ENCODE measurements at regions not wholly inside any gene's neighbourhood (a gene's known extent, or its start where the extent isn't known, plus 50 kb on each side); places are given as distances from the start of the nearest gene placed in this dataset.

DNA sequence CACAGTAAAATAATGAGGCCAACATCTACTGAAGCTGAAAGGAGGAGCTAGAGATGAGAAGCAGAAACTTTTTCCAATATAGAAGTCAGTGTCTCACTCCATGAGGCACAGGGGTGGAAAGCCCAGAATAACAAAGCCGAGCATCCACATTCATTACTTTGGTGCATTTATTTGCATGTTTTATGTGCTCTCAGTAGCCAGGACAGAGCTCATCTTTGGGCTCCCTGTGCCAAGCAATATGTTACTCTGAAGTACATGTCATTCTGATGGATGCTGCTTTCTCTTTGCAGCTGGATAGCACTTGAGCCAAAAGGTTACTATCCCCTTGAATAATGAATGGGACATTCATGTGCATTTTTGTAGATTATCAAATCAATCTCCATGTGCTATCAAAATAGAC lies 338.6 kb upstream of the SOX11 start:
- TF ChIP-seq, protein P1, sequence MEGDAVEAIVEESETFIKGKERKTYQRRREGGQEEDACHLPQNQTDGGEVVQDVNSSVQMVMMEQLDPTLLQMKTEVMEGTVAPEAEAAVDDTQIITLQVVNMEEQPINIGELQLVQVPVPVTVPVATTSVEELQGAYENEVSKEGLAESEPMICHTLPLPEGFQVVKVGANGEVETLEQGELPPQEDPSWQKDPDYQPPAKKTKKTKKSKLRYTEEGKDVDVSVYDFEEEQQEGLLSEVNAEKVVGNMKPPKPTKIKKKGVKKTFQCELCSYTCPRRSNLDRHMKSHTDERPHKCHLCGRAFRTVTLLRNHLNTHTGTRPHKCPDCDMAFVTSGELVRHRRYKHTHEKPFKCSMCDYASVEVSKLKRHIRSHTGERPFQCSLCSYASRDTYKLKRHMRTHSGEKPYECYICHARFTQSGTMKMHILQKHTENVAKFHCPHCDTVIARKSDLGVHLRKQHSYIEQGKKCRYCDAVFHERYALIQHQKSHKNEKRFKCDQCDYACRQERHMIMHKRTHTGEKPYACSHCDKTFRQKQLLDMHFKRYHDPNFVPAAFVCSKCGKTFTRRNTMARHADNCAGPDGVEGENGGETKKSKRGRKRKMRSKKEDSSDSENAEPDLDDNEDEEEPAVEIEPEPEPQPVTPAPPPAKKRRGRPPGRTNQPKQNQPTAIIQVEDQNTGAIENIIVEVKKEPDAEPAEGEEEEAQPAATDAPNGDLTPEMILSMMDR (IDR thresholded peaks at IDR 0.05) = no peak
- H3K36me3 ChIP-seq = no peaks in the 10 kb centered on the region
- H3K27ac ChIP-seq = no peak overlapping the region
- H3K4me3 ChIP-seq = no peak overlapping the region
- ATAC-seq (ENCODE audit: insufficient number of reproducible peaks, low FRiP score, low read depth) (no peak), DNase-seq (ENCODE audit: low spot score) (no peak)
- H3K4me1 ChIP-seq (ENCODE audit: control insufficient read depth in 1 of 2, low read depth in 2 of 2) = no peaks in the 10 kb centered on the region
- H3K27me3 ChIP-seq (replicated peaks; ENCODE audit: insufficient read depth) = no peaks in the 10 kb centered on the region
- no peaks in the 10 kb centered on the region for H3K9me3 ChIP-seq

DNA sequence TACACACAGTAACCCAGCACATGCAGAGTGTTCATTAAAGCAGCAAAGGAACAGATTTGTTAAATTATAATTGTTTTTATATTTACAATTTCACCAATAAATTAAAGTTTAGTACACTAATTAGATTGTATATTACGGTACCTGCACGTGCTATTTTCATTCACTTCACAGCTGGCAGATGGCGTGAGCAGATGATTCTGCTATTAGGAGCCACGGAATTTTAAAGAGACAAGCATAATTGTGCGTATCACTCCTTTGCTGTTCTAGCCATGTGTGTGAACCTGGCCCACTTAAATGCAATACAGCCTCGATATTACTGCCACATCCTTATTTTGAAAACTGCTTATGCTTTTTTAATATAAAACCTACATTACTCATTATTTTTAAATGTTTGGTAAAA lies 332.8 kb upstream of the SOX11 start:
- H3K4me1 ChIP-seq (ENCODE audit: control insufficient read depth in 1 of 2, low read depth in 2 of 2) = no peaks in the 10 kb centered on the region
- no peaks in the 10 kb centered on the region for H3K27me3 ChIP-seq (replicated peaks; ENCODE audit: insufficient read depth)
- no peaks in the 10 kb centered on the region for H3K9me3 ChIP-seq
- TF ChIP-seq, protein P1 (IDR thresholded peaks at IDR 0.05) = no peak
- H3K4me3 ChIP-seq = no peak overlapping the region
- H3K36me3 ChIP-seq = no peaks in the 10 kb centered on the region
- H3K27ac ChIP-seq = no peak overlapping the region
- DNase-seq (ENCODE audit: low spot score) (no peak), ATAC-seq (ENCODE audit: insufficient number of reproducible peaks, low FRiP score, low read depth) (no peak)

DNA sequence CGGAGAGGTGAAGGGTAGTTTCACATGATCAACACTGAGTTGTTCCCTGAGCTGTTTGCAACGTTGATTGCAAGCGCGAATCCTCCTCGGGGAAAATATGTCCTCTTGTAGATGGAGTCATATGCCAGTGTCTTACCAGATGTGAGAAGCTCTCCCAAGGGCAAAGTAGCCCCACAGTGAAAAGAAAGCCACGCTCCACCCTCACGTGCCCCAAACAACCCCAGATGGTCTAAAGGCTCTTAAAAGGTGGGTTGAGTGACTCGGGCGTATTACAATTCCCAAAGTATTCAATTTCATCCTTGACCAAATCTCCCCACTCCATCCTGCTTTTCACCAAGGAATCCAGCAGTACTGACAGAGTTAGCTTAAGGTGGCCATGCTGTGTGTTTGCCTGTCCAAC lies 332.1 kb upstream of the SOX11 start:
- no peak for ATAC-seq (ENCODE audit: insufficient number of reproducible peaks, low FRiP score, low read depth)
- H3K4me3 ChIP-seq = no peak overlapping the region
- H3K27ac ChIP-seq = no peak overlapping the region
- H3K9me3 ChIP-seq = no peaks in the 10 kb centered on the region
- TF ChIP-seq, protein P1 (IDR thresholded peaks at IDR 0.05) = no peak
- H3K27me3 ChIP-seq (replicated peaks; ENCODE audit: insufficient read depth) = no peaks in the 10 kb centered on the region
- H3K36me3 ChIP-seq = no peaks in the 10 kb centered on the region
- H3K4me1 ChIP-seq (ENCODE audit: control insufficient read depth in 1 of 2, low read depth in 2 of 2) = no peaks in the 10 kb centered on the region
- DNase-seq (ENCODE audit: low spot score) = no peak

DNA sequence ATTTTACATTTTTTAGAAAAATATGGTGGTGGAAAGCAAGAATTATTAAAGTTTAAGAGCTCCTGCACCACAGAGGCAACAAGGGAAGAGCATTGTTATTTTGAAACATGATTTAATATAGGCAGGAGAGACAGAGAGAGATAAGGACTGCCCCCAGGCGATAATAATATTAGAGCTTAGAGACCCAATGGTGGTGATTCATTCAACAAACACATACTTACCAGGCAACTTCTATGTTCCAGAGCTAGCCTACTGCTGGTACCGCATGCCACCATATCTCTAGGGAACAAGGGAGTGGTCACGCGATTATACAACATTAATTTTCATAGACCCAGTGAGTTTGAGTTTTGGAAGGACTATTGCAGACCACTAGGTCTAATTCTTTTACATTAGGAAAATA lies 327.8 kb upstream of the SOX11 start:
- H3K27ac ChIP-seq = no peak overlapping the region
- H3K4me1 ChIP-seq (ENCODE audit: control insufficient read depth in 1 of 2, low read depth in 2 of 2) = no peaks in the 10 kb centered on the region
- ATAC-seq (ENCODE audit: insufficient number of reproducible peaks, low FRiP score, low read depth) (no peak), DNase-seq (ENCODE audit: low spot score) (no peak)
- H3K9me3 ChIP-seq = no peaks in the 10 kb centered on the region
- H3K27me3 ChIP-seq (replicated peaks; ENCODE audit: insufficient read depth) = no peaks in the 10 kb centered on the region
- H3K36me3 ChIP-seq = no peaks in the 10 kb centered on the region
- no peak overlapping the region for H3K4me3 ChIP-seq
- TF ChIP-seq, protein P1 (IDR thresholded peaks at IDR 0.05) = no peak

DNA sequence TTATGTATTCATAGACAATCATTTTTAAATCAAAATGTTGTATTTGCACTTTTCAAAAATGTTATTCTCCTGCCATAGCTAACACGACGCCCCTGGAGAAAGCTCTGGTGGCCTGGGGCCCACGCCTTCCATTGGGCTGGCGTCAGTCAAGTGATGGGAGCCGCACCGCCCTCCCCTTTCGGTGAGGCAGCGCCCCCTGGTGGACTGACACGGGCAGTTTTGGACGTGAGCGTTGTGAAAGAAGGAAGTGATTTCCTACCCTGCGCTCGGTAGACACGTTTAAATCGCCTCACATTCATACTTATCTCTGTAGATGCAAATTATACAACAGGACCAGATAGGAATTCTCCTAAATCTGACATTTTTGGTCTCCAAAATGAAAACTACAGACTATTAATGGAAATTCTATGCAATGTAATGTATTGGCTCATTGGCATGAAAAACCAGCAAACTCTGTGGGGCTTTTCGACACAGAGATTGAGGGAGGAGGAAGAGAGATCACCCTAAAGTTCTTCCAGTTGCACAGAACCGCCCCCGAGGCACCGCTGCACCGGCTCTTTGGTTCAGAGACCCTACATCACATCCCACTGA lies 326.2 kb upstream of the SOX11 start:
- Histone ChIP-seq H3K4me1 (ENCODE audit: control insufficient read depth in 1 of 2, low read depth in 2 of 2) (no peaks in the 10 kb centered on the region), H3K36me3 (no peaks in the 10 kb centered on the region), H3K4me3 (no peak overlapping the region), H3K9me3 (no peaks in the 10 kb centered on the region), H3K27me3 (replicated peaks; ENCODE audit: insufficient read depth) (no peaks in the 10 kb centered on the region), H3K27ac (no peak overlapping the region)
- no peak for DNase-seq (ENCODE audit: low spot score)
- TF ChIP-seq, protein P1 (IDR thresholded peaks at IDR 0.05) = peak; percentile 17
- no peak for ATAC-seq (ENCODE audit: insufficient number of reproducible peaks, low FRiP score, low read depth)

All from thoracic aorta (tissue), 2 donors.